Prostate gland (tissue), 2 donors: ENCODE measurements at regions not wholly inside any gene's neighbourhood (a gene's known extent, or its start where the extent isn't known, plus 50 kb on each side); places are given as distances from the start of the nearest gene placed in this dataset.

Experiments used
- DNase-seq: peaks from one replicate; pipeline ENCODE4 v3.0.0-alpha.2; 2019; ENCODE audit warnings: low spot score
- H3K27ac ChIP-seq, 2 donors: fragments of 200-600 bp; sonication (generic); 2 replicates each; pipeline ENCODE4 v1.5.1; 2017 to 2019
- H3K27me3 ChIP-seq: fragments of 200-600 bp; sonication (generic); replicated peaks from 2 replicates; pipeline ENCODE4 v1.5.1; 2019; ENCODE audit not compliant: insufficient read depth
- H3K36me3 ChIP-seq, 2 donors: fragments of 200-600 bp; sonication (generic); 1 replicate in 1 of 2; 2 replicates in 1 of 2; pipeline versions ENCODE4 v1.5.1 to v1.8.1; 2017 to 2019
- H3K4me1 ChIP-seq: fragments of 200-600 bp; sonication (generic); replicated peaks from 2 replicates; pipeline ENCODE4 v1.5.1; 2019
- H3K4me3 ChIP-seq, 2 donors: fragments of 200-600 bp; sonication (generic); 2 replicates each; pipeline ENCODE4 v1.5.1; 2017 to 2019
- H3K9me3 ChIP-seq: fragments of 200-600 bp; sonication (generic); 2 replicates; pipeline ENCODE4 v1.5.1; 2017
- POLR2A ChIP-seq: fragments of 450-650 bp; IDR thresholded peaks from one replicate; pipeline ENCODE4 v1.6.1; 2016; ENCODE audit warnings: antibody characterized with exemption, mild to moderate bottlenecking
- POLR2AphosphoS5 ChIP-seq: sonication (generic); formaldehyde crosslinking; IDR thresholded peaks from one replicate; pipeline ENCODE4 v1.6.1; 2017; ENCODE audit warnings: antibody characterized with exemption
- WGBS: methylation state at CpG from one replicate; pipeline ENCODE4 v1.1.5; 2018; 5-methylcytosine and 5-hydroxymethylcytosine counted together
- intact Hi-C: fragments of 100-400 bp; cut with DNase I; formaldehyde crosslinking; loops from one replicate; pipeline ENCODE4 v1.14.2; 2022
- TF ChIP-seq, protein P1 (sequence below), 4 experiments: fragments of 200-600 bp in 2 of 4; fragments of 450-650 bp in 2 of 4; sonication (generic) in 2 of 4; IDR thresholded peaks; 1 replicate in 3 of 4; 2 replicates in 1 of 4; pipeline ENCODE4 v1.5.1; 2016 to 2019; ENCODE audit warnings: antibody characterized with exemption in 4 of 4, mild to moderate bottlenecking in 2 of 4, moderate library complexity in 2 of 4

DNA sequence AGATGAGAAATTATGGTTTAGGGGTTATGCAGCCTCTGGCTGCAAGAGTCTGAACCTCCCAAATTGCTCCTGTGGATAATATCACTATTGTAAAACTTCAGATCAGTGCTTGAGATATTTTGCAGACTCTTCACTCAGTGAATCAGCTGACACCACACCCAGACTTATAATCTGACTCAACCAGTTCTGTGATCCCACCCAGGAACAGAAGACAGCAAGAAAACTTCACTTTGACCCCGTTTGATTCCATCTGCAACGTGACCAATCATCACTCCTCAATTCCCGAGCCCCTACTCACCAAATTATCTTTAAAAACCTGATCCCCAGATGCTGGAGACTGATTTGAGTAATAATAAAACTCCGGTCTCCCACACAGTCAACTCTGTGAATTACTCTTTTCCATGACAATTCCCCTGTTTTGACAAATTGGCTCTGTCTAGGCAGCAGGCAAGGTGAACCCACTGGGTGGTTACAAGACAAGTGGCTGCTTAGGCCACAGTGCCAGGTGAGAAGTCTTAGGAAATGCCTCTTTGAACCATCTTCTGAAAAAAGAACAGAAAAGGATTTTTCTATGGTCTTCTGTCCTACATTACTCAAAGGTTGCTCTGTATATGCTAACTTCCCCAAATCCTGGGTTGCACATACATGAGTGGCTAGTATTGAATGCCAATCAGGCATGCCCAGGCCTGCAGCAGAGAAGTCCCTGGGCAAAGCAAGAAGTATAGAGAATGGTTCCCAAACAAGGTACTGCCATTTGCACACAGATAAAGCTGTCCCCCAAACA is 588.0 kb downstream of the PRELID2 start:
- Histone ChIP-seq H3K27me3 (no peaks in the 10 kb centered on the region), H3K27ac (no peak overlapping the region), H3K9me3 (no peaks in the 10 kb centered on the region), H3K4me1 (no peaks in the 10 kb centered on the region), H3K36me3 (no peaks in the 10 kb centered on the region), H3K4me3 (no peak overlapping the region)
- 56% methylated on average over 4 of the region's 4 CpGs for WGBS
- intact Hi-C loops = no loop called here
- no peak for DNase-seq
- TF ChIP-seq POLR2AphosphoS5 = no peak
- no peak for TF ChIP-seq POLR2A
- TF ChIP-seq, protein P1, sequence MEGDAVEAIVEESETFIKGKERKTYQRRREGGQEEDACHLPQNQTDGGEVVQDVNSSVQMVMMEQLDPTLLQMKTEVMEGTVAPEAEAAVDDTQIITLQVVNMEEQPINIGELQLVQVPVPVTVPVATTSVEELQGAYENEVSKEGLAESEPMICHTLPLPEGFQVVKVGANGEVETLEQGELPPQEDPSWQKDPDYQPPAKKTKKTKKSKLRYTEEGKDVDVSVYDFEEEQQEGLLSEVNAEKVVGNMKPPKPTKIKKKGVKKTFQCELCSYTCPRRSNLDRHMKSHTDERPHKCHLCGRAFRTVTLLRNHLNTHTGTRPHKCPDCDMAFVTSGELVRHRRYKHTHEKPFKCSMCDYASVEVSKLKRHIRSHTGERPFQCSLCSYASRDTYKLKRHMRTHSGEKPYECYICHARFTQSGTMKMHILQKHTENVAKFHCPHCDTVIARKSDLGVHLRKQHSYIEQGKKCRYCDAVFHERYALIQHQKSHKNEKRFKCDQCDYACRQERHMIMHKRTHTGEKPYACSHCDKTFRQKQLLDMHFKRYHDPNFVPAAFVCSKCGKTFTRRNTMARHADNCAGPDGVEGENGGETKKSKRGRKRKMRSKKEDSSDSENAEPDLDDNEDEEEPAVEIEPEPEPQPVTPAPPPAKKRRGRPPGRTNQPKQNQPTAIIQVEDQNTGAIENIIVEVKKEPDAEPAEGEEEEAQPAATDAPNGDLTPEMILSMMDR (IDR thresholded peaks at IDR 0.05) = no peak

DNA sequence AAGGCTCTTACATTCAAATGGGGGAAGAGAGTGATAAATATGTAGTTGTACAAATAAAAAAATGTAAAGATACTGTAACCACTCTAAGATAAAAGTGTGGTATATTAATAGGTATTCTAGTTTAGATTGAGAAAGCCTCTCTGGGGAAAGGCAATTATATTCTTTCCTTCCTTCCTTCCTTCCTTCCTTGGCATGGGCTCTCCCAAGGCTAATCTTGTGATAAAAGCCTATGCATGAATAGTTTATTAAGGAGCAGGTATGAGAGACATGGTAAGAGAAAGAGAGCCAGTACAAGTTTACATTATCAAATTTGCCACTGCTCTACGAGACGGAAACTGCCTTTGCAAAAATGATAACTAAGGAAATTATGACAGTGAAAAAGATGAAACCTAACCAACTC is 588.8 kb downstream of the PRELID2 start:
- 90% methylated on average over 2 of the region's 2 CpGs for WGBS
- H3K27me3 ChIP-seq = no peaks in the 10 kb centered on the region
- H3K9me3 ChIP-seq = no peaks in the 10 kb centered on the region
- no peak overlapping the region for H3K4me3 ChIP-seq
- H3K27ac ChIP-seq = no peak overlapping the region
- intact Hi-C loops = no loop called here
- H3K4me1 ChIP-seq = no peaks in the 10 kb centered on the region
- TF ChIP-seq POLR2AphosphoS5 = no peak
- TF ChIP-seq POLR2A = no peak
- TF ChIP-seq, protein P1 (IDR thresholded peaks at IDR 0.05) = no peak
- H3K36me3 ChIP-seq = no peaks in the 10 kb centered on the region
- no peak for DNase-seq

DNA sequence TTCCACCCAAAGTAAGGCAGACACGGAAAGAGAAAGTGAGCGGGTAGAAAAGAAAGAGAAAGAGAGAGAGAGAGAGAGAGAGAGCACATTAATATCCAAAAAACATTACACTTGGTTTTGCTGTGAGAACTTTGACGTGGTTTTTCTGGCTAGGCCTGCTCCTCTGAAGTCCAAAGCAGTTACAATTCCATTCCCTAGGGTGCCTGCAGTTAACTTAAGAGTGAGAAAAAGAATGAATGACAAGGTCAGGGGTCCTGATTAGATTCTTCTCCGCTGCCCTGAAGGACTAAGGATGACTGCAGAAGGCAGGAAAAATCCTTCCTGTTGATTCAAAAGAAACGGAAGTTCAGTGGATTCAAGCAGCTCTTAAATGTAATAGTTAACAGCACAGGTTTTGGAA is 589.8 kb downstream of the PRELID2 start:
- no peaks in the 10 kb centered on the region for H3K4me1 ChIP-seq
- no peaks in the 10 kb centered on the region for H3K27me3 ChIP-seq
- DNase-seq = no peak
- WGBS = 49% methylated on average over 5 of the region's 5 CpGs
- TF ChIP-seq, protein P1 (IDR thresholded peaks at IDR 0.05) = no peak
- TF ChIP-seq POLR2AphosphoS5 = no peak
- TF ChIP-seq POLR2A = no peak
- H3K9me3 ChIP-seq = no peaks in the 10 kb centered on the region
- intact Hi-C loops = no loop called here
- no peaks in the 10 kb centered on the region for H3K36me3 ChIP-seq
- H3K4me3 ChIP-seq = no peak overlapping the region
- H3K27ac ChIP-seq = no peak overlapping the region

DNA sequence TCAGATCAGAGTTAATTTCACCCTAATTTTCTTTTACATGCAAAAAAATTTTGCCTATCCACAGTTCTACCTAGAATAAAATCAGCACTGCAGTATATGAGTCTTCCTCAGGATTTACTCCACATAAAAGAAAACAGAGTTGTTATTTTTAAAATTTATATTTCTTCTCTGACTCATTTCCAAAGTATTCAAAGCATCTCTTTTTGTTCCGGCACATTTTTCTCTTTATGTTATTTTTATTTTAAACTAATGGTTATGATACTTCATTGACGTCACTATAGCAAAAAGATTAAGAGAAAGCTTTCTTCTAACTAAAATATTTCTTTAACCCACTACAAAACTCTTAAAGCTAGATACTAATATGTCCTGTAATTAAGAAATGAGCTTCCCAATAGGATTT is 590.4 kb downstream of the PRELID2 start:
- TF ChIP-seq POLR2A (no peak), POLR2AphosphoS5 (no peak)
- TF ChIP-seq, protein P1 (IDR thresholded peaks at IDR 0.05) = no peak
- no peaks in the 10 kb centered on the region for H3K27me3 ChIP-seq
- no peak for DNase-seq
- intact Hi-C loops = no loop called here
- H3K4me3 ChIP-seq = no peak overlapping the region
- no peak overlapping the region for H3K27ac ChIP-seq
- H3K36me3 ChIP-seq = no peaks in the 10 kb centered on the region
- no peaks in the 10 kb centered on the region for H3K9me3 ChIP-seq
- WGBS = 73% methylated on average over 2 of the region's 2 CpGs
- H3K4me1 ChIP-seq = no peaks in the 10 kb centered on the region

DNA sequence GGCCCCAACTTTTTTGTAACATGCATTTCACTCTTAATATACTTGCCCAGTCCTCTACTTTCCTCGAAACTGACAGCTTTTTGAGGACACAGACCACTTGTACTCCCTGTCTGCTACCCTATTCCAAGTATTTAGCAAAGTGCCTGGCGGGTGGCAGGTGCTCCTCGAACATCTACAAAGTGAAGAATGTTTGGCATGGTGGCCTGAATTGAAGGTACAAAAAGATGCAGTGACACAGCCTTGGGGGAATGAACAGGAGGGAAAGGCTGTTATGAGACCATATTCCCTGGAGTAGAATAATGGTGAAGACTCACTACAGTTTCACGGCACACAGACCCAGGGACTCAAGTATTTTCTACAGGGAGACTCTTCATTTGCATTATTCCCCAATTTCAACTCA is 590.9 kb downstream of the PRELID2 start:
- Histone ChIP-seq H3K4me3 (no peak overlapping the region), H3K4me1 (no peaks in the 10 kb centered on the region), H3K27me3 (no peaks in the 10 kb centered on the region), H3K27ac (no peak overlapping the region), H3K36me3 (no peaks in the 10 kb centered on the region), H3K9me3 (no peaks in the 10 kb centered on the region)
- no peak for TF ChIP-seq POLR2A
- TF ChIP-seq POLR2AphosphoS5 = no peak
- TF ChIP-seq, protein P1 (IDR thresholded peaks at IDR 0.05) = no peak
- 90% methylated on average over 4 of the region's 4 CpGs for WGBS
- intact Hi-C loops = no loop called here
- DNase-seq = no peak
